ENCODE measurements at regions not wholly inside any gene's neighbourhood (a gene's known extent, or its start where the extent isn't known, plus 50 kb on each side); places are given as distances from the start of the nearest gene placed in this dataset.
"Not testable (repeated sequence)": the region's sequence is repeated elsewhere in the genome, so short reads cannot be mapped to it uniquely, and the experiment has no call there.

GRCh38 chr2:121047383-121047782, 237.6 kb downstream of the TFCP2L1 start:
- no peak for DNase-seq

GRCh38 chr2:121049131-121049530, 235.9 kb downstream of the TFCP2L1 start:
- no peak for DNase-seq

GRCh38 chr2:121049950-121050585, 234.9 kb downstream of the TFCP2L1 start:
- no peak for DNase-seq

GRCh38 chr2:121051311-121051710, 233.7 kb downstream of the TFCP2L1 start:
- DNase-seq: no peak

GRCh38 chr2:121052023-121052422, 233.0 kb downstream of the TFCP2L1 start:
- DNase-seq: no peak

- no peak for DNase-seq
Measured at GRCh38 chr2:121052521-121052920, 232.5 kb downstream of the TFCP2L1 start.

GRCh38 chr2:121055088-121055487, 229.9 kb downstream of the TFCP2L1 start:
- no peak for DNase-seq

- DNase-seq: no peak
Measured at GRCh38 chr2:121055501-121055900, 229.5 kb downstream of the TFCP2L1 start.

GRCh38 chr2:121058852-121059558, 226.0 kb downstream of the TFCP2L1 start:
- DNase-seq: no peak

- no peak for DNase-seq
Measured at GRCh38 chr2:121059651-121060649, 225.1 kb downstream of the TFCP2L1 start.

- DNase-seq: no peak
Measured at GRCh38 chr2:121061633-121062032, 223.4 kb downstream of the TFCP2L1 start.

- no peak for DNase-seq
Measured at GRCh38 chr2:121063471-121063870, 221.5 kb downstream of the TFCP2L1 start.

- no peak for DNase-seq
Measured at GRCh38 chr2:121064186-121064585, 220.8 kb downstream of the TFCP2L1 start.

GRCh38 chr2:121065239-121065638, 219.8 kb downstream of the TFCP2L1 start:
- no peak for DNase-seq

- DNase-seq: no peak
Measured at GRCh38 chr2:121066526-121066925, 218.5 kb downstream of the TFCP2L1 start.

GRCh38 chr2:121068851-121069250, 216.2 kb downstream of the TFCP2L1 start:
- DNase-seq: no peak

GRCh38 chr2:121069434-121069969, 215.5 kb downstream of the TFCP2L1 start:
- no peak for DNase-seq

- DNase-seq: not testable (repeated sequence)
Measured at GRCh38 chr2:121070061-121070460, 214.9 kb downstream of the TFCP2L1 start.

GRCh38 chr2:121071034-121071504, 213.9 kb downstream of the TFCP2L1 start:
- DNase-seq: peak; percentile 49 to 61

- DNase-seq: no peak
Measured at GRCh38 chr2:121072784-121073183, 212.2 kb downstream of the TFCP2L1 start.

- DNase-seq: no peak
Measured at GRCh38 chr2:121073320-121074210, 211.4 kb downstream of the TFCP2L1 start.

Data from right lung (tissue), 2 donors.